ENCODE measurements at regions not wholly inside any gene's neighbourhood (a gene's known extent, or its start where the extent isn't known, plus 50 kb on each side); places are given as distances from the start of the nearest gene placed in this dataset.

DNA sequence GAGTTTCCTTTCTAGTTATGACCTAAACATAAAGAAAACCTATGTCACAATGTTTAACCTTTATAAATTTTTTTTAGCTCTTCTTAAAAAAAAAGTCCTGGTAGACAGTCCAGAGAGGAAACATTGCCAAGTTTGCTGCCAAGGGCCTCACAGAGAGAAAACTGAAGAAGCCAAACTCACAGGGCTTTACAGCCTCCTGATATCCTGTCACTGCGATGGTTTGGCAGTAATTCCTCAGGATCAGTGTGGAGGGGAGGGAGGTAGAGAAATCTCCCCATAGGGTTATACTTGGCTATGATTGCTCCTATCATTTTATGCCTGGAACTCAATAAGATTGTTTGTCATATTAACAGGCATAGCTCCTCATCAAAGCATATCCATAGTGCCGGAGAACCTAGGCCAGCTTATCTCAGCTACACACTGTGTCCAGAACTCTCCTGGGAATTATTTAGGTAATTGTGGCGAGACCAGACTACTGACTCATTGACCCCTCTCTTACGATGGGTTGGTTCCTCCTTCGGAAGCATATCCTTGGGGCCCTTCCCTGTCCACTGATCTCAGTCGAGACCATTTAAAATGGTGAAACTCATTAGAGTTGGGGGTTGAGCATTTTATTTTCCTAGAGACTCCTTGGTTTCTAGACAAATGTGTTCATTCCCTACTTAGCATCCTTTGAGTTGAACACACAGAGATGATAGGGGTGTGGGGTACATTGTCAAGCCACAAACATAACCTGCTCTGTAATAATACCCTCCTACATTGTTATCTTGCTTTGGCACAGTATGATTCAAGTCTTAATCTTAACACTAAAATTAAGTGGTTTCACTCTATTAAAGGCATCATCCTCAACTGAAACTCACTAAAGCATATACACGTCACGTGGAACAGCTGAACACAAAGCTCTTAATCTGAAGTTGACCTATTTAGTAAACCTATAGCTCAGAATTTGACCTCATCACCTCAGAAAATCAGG lies 53.4 kb upstream of the TMC1 start (continued):
- TF ChIP-seq ZNF407 (IDR thresholded peaks at IDR 0.05; ENCODE audit: low read depth) (no peak), POU5F1 (IDR thresholded peaks at IDR 0.05; ENCODE audit: borderline replicate concordance, low read depth, low read length, partially characterized antibody) (no peak), TCF3 (CRISPR knock-in tag; IDR thresholded peaks at IDR 0.05) (peak; percentile 45), BACH1 (tag; IDR thresholded peaks at IDR 0.05) (no peak), FOSL1 (tag; conservative IDR thresholded peaks at IDR 0.05) (0 out of 2 replicates have a peak, but pooled peaks have one; percentile 34)

Measured in K562 (cell line).